ENCODE measurements at regions not wholly inside any gene's neighbourhood (a gene's known extent, or its start where the extent isn't known, plus 50 kb on each side); places are given as distances from the start of the nearest gene placed in this dataset.

DNA sequence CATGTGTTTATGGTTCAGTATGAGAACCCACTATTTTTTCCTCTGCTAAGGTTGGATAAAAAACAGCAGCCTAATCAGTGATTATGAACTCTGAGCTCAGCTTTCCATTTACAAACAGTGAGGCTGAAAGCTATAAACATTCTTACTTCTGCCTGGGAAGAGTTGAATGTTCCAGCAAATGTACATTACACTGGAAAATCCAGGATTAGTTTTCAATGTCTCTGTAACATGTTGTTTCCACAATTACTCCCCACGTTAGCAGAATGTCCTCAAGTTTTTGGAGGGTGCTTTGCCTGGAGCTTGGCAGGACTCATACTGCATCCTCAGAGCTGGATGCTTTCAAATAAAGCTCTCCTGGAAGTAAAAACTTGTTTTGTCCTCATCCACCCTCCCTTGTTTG lies 150.4 kb downstream of the POSTN start:
- ChIA-PET CTCF (interaction anchor here (1.1 kb wide), 1 partner anchor 10 kb away, joined by 6 read pairs; no protein-coding TSS in a partner anchor), POLR2A (no interaction called here)
- no peak overlapping the region for H3K4me3 ChIP-seq (ENCODE audit: low read depth, low read length)
- H3K9me3 ChIP-seq (ENCODE audit: control insufficient read depth, insufficient read depth, low read length), result no peaks in the 10 kb centered on the region
- peak overlapping the region; percentile 59 for H3K27ac ChIP-seq (ENCODE audit: low read depth, low read length)
- TF ChIP-seq, protein P1, sequence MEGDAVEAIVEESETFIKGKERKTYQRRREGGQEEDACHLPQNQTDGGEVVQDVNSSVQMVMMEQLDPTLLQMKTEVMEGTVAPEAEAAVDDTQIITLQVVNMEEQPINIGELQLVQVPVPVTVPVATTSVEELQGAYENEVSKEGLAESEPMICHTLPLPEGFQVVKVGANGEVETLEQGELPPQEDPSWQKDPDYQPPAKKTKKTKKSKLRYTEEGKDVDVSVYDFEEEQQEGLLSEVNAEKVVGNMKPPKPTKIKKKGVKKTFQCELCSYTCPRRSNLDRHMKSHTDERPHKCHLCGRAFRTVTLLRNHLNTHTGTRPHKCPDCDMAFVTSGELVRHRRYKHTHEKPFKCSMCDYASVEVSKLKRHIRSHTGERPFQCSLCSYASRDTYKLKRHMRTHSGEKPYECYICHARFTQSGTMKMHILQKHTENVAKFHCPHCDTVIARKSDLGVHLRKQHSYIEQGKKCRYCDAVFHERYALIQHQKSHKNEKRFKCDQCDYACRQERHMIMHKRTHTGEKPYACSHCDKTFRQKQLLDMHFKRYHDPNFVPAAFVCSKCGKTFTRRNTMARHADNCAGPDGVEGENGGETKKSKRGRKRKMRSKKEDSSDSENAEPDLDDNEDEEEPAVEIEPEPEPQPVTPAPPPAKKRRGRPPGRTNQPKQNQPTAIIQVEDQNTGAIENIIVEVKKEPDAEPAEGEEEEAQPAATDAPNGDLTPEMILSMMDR (IDR thresholded peaks at IDR 0.05; ENCODE audit: low read depth, low read length), result no peak
- H3K27me3 ChIP-seq (ENCODE audit: control insufficient read depth, insufficient read depth, low read length), result no peaks in the 10 kb centered on the region
- no peak for DNase-seq (ENCODE audit: low read depth, low spot score)

DNA sequence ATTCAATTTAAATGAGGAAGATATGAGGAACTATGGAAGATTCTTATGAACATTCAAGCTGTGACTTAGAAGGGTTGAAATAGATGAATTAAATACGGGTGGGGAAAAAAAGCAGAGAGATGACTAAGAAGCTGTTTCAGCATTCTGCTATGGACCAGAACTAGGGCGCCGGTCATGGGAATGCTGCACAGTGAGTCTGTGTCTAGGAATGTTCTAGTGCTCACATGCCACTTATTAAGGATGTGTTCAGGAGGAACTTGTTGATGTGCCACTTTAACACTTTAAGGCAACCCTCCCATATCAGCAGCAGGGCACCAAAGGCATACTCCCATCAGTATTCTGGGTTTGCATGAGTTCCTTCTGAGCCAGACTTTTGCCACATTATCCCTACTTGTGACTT lies 152.1 kb downstream of the POSTN start:
- no peak overlapping the region for H3K4me3 ChIP-seq (ENCODE audit: low read depth, low read length)
- DNase-seq (ENCODE audit: low read depth, low spot score), result peak; percentile 70
- POLR2A ChIA-PET, result interaction anchor here (1.0 to 1.6 kb wide), 2 partner anchors 16 to 33 kb away, joined by 4 to 6 read pairs; no protein-coding TSS in a partner anchor
- CTCF ChIA-PET, result no interaction called here
- TF ChIP-seq, protein P1 (IDR thresholded peaks at IDR 0.05; ENCODE audit: low read depth, low read length), result no peak
- H3K27me3 ChIP-seq (ENCODE audit: control insufficient read depth, insufficient read depth, low read length), result no peaks in the 10 kb centered on the region
- no peak overlapping the region for H3K27ac ChIP-seq (ENCODE audit: low read depth, low read length)
- no peaks in the 10 kb centered on the region for H3K9me3 ChIP-seq (ENCODE audit: control insufficient read depth, insufficient read depth, low read length)

DNA sequence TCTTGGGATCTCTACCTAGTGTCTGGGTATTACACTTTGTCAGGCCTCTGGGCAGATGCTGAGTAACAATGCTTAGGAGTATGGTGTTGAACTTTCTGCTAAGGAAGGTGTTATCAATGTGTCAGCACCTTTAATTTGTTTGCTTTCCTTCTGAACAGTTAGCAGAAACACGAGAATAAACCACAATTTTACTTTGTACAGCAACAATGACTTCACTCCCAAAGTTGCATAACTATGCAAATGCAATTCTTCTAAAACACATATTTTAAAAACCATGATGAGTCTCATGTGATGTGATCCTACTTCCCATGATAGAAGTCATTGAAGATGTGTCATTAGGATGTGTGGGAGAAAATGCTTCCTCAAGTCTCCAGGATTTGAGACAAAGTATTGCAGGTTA lies 155.0 kb downstream of the POSTN start:
- TF ChIP-seq, protein P1 (IDR thresholded peaks at IDR 0.05; ENCODE audit: low read depth, low read length), result no peak
- H3K27ac ChIP-seq (ENCODE audit: low read depth, low read length), result peak overlapping the region; percentile 23
- no peaks in the 10 kb centered on the region for H3K9me3 ChIP-seq (ENCODE audit: control insufficient read depth, insufficient read depth, low read length)
- POLR2A ChIA-PET, result no interaction called here
- H3K27me3 ChIP-seq (ENCODE audit: control insufficient read depth, insufficient read depth, low read length), result no peaks in the 10 kb centered on the region
- CTCF ChIA-PET, result interaction anchor here (0.9 kb wide), 1 partner anchor 160 kb away, joined by 3 read pairs; no protein-coding TSS in a partner anchor
- DNase-seq (ENCODE audit: low read depth, low spot score), result peak; percentile 52
- H3K4me3 ChIP-seq (ENCODE audit: low read depth, low read length), result no peak overlapping the region

DNA sequence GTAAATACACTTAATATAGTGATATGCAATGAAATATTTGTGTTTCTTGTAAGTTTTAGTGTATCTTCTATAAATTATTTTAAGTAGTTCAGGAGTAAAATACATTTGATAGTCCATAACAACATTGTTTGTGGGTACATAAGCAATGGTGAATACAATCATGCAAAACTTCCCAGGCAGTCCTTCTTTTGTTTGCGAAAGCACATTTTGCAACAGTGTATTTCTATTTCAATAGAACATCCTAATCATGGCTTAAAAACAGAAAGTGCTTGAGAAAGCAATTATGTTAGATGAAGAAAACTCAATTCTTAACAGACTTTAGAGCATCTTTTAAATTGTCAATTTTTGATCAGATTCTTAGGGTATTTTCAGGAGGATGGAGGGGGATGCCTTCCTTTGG lies 155.6 kb downstream of the POSTN start:
- POLR2A ChIA-PET, result no interaction called here
- no peak overlapping the region for H3K4me3 ChIP-seq (ENCODE audit: low read depth, low read length)
- DNase-seq (ENCODE audit: low read depth, low spot score), result no peak
- H3K27me3 ChIP-seq (ENCODE audit: control insufficient read depth, insufficient read depth, low read length), result no peaks in the 10 kb centered on the region
- H3K9me3 ChIP-seq (ENCODE audit: control insufficient read depth, insufficient read depth, low read length), result no peaks in the 10 kb centered on the region
- CTCF ChIA-PET, result no interaction called here
- peak overlapping the region; percentile 23 for H3K27ac ChIP-seq (ENCODE audit: low read depth, low read length)
- TF ChIP-seq, protein P1 (IDR thresholded peaks at IDR 0.05; ENCODE audit: low read depth, low read length), result no peak

DNA sequence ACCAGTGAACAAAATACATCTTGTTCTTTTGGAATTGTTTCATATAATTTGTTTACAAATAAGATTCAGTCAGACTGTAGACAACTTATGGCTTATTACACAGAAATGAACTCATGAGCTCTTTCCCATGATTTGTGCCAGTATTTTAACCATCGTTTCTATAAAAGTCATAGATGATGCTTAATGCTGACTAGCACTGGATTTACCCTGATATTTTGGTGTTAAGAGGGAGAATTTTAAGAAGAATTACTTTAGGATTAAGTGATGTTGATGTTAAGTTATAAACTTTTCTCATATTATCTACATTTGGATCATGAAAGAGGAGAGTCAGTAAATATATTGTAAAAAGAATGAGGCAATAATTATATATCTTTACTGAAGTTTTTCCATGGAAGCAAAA lies 162.7 kb downstream of the POSTN start:
- ChIA-PET POLR2A (no interaction called here), CTCF (no interaction called here)
- Histone ChIP-seq H3K9me3 (ENCODE audit: control insufficient read depth, insufficient read depth, low read length) (no peaks in the 10 kb centered on the region), H3K4me3 (ENCODE audit: low read depth, low read length) (no peak overlapping the region), H3K27ac (ENCODE audit: low read depth, low read length) (no peak overlapping the region), H3K27me3 (ENCODE audit: control insufficient read depth, insufficient read depth, low read length) (no peaks in the 10 kb centered on the region)
- DNase-seq (ENCODE audit: low read depth, low spot score), result no peak
- TF ChIP-seq, protein P1 (IDR thresholded peaks at IDR 0.05; ENCODE audit: low read depth, low read length), result no peak
